Fibroblast of the aortic adventitia (primary cell): ENCODE measurements at regions not wholly inside any gene's neighbourhood (a gene's known extent, or its start where the extent isn't known, plus 50 kb on each side); places are given as distances from the start of the nearest gene placed in this dataset.
A peak's percentile ranks its signal among the peaks of the same experiment; 100 is the strongest.
"Not testable (repeated sequence)": the region's sequence is repeated elsewhere in the genome, so short reads cannot be mapped to it uniquely, and the experiment has no call there.

Experiments used
- DNase-seq: peaks from one replicate; pipeline ENCODE4 v3.0.0-alpha.2; 2010; ENCODE audit warnings: low read depth
- H3K4me3 ChIP-seq: 2 replicates; pipeline ENCODE4 v1.5.1; 2011; ENCODE audit warnings: low read depth, mild to moderate bottlenecking, control low read depth, low read length, moderate library complexity
- TF ChIP-seq, protein P1 (sequence below): IDR thresholded peaks from 2 replicates; pipeline ENCODE4 v1.5.1; 2011; ENCODE audit warnings: mild to moderate bottlenecking, low read length, control low read depth, inconsistent platforms; ENCODE audit not compliant: insufficient read depth

DNA sequence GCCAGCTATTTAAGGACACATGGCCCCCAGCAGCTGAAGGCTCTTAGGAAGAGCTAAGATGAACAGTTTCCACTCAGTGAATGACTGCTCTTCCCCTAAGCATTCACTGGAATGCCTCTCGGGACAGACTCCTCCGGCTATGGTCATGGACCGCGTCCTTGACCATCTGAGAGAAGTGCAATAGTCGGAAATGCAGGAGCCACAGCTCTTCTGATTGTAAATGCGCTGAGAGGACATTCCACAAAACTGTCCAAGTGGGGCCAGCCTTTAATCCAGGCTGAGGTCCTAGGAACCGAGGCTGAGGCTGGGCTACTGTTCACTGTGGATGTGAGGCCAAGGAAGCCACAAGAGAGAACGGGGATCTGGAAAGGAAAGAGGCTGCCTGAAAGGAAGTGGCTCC lies 162.0 kb upstream of the TMEM72 start:
- H3K4me3 ChIP-seq, result no peak overlapping the region
- no peak for DNase-seq
- TF ChIP-seq, protein P1, sequence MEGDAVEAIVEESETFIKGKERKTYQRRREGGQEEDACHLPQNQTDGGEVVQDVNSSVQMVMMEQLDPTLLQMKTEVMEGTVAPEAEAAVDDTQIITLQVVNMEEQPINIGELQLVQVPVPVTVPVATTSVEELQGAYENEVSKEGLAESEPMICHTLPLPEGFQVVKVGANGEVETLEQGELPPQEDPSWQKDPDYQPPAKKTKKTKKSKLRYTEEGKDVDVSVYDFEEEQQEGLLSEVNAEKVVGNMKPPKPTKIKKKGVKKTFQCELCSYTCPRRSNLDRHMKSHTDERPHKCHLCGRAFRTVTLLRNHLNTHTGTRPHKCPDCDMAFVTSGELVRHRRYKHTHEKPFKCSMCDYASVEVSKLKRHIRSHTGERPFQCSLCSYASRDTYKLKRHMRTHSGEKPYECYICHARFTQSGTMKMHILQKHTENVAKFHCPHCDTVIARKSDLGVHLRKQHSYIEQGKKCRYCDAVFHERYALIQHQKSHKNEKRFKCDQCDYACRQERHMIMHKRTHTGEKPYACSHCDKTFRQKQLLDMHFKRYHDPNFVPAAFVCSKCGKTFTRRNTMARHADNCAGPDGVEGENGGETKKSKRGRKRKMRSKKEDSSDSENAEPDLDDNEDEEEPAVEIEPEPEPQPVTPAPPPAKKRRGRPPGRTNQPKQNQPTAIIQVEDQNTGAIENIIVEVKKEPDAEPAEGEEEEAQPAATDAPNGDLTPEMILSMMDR, result no peak

GRCh38 chr10:44752451-44753441 lies 158.4 kb upstream of the TMEM72 start:
- peak; percentile 98 for DNase-seq
- TF ChIP-seq, protein P1, result no peak
- H3K4me3 ChIP-seq, result no peak overlapping the region

GRCh38 chr10:44754355-44754754 lies 156.8 kb upstream of the TMEM72 start:
- DNase-seq, H3K4me3 ChIP-seq: not testable (repeated sequence)

GRCh38 chr10:44755481-44755880 lies 155.7 kb upstream of the TMEM72 start:
- DNase-seq, result peak; percentile 24
- H3K4me3 ChIP-seq, result no peak overlapping the region
- TF ChIP-seq, protein P1, result no peak

GRCh38 chr10:44756216-44756615 lies 154.9 kb upstream of the TMEM72 start:
- DNase-seq, result peak; percentile 93
- TF ChIP-seq, protein P1, result no peak

GRCh38 chr10:44757551-44758205 lies 153.5 kb upstream of the TMEM72 start:
- DNase-seq, result no peak
- TF ChIP-seq, protein P1, result no peak

More at GRCh38 chr10:44756216-44756615, 154.9 kb upstream of the TMEM72 start:
- no peak overlapping the region for H3K4me3 ChIP-seq

DNA sequence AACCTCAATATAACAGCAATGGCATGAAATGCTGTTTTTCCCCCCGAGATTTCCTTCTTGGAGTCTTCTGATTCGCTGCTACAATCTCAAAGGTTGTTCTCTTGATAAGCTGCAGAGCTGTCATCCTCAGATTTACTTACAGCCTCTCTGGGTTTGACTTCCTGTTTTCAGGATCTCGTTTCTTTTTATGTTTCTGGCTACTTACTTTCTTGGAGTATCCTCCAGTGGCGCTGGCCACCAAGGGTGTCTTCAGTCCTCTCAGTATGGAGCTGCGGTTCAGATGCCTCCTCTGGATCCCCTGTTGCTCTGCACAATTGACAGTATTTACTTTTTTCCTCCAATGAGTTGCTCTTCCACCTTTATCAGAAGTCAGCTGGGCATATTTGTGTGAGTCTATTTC lies 152.0 kb upstream of the TMEM72 start:
- no peak overlapping the region for H3K4me3 ChIP-seq
- DNase-seq, result no peak
- TF ChIP-seq, protein P1, result no peak

More at GRCh38 chr10:44757551-44758205, 153.5 kb upstream of the TMEM72 start:
- no peak overlapping the region for H3K4me3 ChIP-seq
